T-helper 2 cell treated with Interferon-gamma antibody and Interleukin-4, amounts not matched to agents 5 μg/mL and 100 μg/mL, for 36 hours (primary cell): ENCODE measurements at regions not wholly inside any gene's neighbourhood (a gene's known extent, or its start where the extent isn't known, plus 50 kb on each side); places are given as distances from the start of the nearest gene placed in this dataset.

ENCODE experiments used
- DNase-seq: peaks from one replicate; pipeline ENCODE4 v3.0.0; 2021; ENCODE audit warnings: low spot score
- H3K27ac Mint-ChIP-seq: one replicate; pipeline ENCODE4 v1.8.0; 2021; ENCODE audit warnings: mild to moderate bottlenecking, mixed read lengths
- H3K27me3 Mint-ChIP-seq: one replicate; pipeline ENCODE4 v1.8.0; 2021; ENCODE audit warnings: low read depth, mixed read lengths
- H3K36me3 Mint-ChIP-seq: one replicate; pipeline ENCODE4 v1.8.0; 2021; ENCODE audit warnings: low read depth, mixed read lengths
- H3K4me1 Mint-ChIP-seq: one replicate; pipeline ENCODE4 v1.8.0; 2021; ENCODE audit warnings: low read depth, mixed read lengths
- H3K4me3 Mint-ChIP-seq: one replicate; pipeline ENCODE4 v1.8.0; 2022; ENCODE audit warnings: mild to moderate bottlenecking, moderate library complexity, mixed read lengths
- H3K9me3 Mint-ChIP-seq: one replicate; pipeline ENCODE4 v1.8.0; 2021; ENCODE audit warnings: mixed read lengths

DNA sequence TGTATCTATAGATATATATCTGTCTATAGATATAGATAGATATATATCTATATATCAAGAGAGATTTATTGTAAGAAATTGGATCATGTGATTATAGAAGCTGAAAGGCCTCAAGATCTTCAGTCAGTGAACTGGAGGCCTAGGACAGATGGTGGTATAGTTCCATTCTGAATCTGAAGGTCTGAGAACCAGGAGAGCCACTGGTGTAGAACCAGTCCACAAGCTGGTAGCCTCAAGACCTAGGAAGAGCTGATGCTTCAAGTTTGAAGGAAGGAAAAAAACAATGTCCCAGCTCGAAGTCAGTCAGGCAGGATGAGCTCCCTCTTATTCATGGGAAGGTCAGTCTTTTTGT lies 213.2 kb upstream of the JUN start:
- no peak for DNase-seq
- H3K27ac Mint-ChIP-seq: peak overlapping the region; percentile 71
- peaks cover 3% of the 10 kb centered on the region for H3K27me3 Mint-ChIP-seq
- no peaks in the 10 kb centered on the region for H3K9me3 Mint-ChIP-seq
- no peak overlapping the region for H3K4me3 Mint-ChIP-seq
- no peaks in the 10 kb centered on the region for H3K36me3 Mint-ChIP-seq
- H3K4me1 Mint-ChIP-seq: peaks cover 27% of the 10 kb centered on the region

DNA sequence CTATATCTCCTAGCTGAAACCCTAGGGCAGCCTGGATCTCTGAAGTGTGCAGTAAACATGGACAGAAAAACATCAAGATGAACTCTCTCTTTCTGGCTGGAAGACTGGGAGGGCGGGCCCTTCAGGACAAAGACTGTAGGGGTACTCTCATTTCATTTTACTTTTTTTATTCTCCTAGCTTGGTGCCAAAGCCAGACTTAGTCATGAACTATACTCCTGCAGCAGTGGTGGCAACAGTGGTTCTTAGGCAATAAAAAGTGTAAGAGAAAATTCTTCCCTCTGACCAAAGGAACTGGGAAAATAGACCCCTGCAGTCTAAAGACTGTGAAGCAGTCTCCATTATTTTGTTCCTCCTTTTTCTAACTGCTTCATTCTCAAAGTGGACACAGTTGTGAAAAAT lies 213.8 kb upstream of the JUN start:
- DNase-seq: no peak
- H3K27me3 Mint-ChIP-seq: peaks cover 3% of the 10 kb centered on the region
- H3K36me3 Mint-ChIP-seq: no peaks in the 10 kb centered on the region
- peaks cover 27% of the 10 kb centered on the region for H3K4me1 Mint-ChIP-seq
- no peaks in the 10 kb centered on the region for H3K9me3 Mint-ChIP-seq
- no peak overlapping the region for H3K4me3 Mint-ChIP-seq
- peak overlapping the region; percentile 19 for H3K27ac Mint-ChIP-seq

DNA sequence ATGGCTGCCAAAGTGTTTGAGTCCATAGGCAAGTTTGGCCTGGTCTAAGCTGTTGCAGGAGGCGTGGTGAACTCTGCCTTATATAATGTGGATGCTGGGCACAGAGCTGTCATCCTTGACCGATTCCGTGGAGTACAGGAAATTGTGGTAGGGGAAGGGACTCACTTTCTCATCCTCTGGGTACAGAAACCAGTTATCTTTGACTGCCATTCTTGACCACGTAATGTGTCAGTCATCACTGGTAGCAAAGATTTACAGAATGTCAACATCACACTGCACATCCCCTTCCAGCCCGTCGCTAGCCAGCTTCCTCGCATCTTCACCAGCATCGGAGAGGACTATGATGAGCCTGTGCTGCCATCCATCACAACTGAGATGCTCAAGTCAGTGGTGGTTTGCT lies 215.8 kb upstream of the JUN start:
- DNase-seq: no peak
- H3K27me3 Mint-ChIP-seq: no peaks in the 10 kb centered on the region
- H3K9me3 Mint-ChIP-seq: no peaks in the 10 kb centered on the region
- peaks cover 28% of the 10 kb centered on the region for H3K4me1 Mint-ChIP-seq
- no peak overlapping the region for H3K27ac Mint-ChIP-seq
- no peaks in the 10 kb centered on the region for H3K36me3 Mint-ChIP-seq
- H3K4me3 Mint-ChIP-seq: no peak overlapping the region

DNA sequence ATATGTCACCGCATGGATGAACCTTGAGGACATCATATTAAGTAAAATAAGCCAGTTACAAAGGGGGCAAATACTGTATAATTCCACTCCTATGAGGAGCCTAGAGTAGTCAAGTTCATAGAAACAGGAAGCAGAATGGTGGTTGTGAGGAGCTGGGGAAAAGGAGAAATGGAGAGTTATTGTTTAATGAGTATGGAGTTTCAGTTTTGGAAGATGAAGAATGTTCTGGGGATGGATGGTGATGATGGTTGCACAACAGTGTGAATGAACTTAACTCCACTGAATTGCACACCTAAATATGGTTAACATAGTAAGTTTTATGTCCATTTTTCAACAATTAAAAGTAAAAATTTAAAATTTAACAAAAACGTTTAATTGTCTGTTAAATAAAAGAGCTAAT lies 220.9 kb upstream of the JUN start:
- Mint-ChIP-seq H3K9me3 (peaks cover 4% of the 10 kb centered on the region), H3K4me3 (peak overlapping the region; percentile 35), H3K27me3 (no peaks in the 10 kb centered on the region), H3K36me3 (peaks cover 1% of the 10 kb centered on the region), H3K27ac (peak overlapping the region; percentile 68), H3K4me1 (peaks cover 34% of the 10 kb centered on the region)
- DNase-seq: no peak

DNA sequence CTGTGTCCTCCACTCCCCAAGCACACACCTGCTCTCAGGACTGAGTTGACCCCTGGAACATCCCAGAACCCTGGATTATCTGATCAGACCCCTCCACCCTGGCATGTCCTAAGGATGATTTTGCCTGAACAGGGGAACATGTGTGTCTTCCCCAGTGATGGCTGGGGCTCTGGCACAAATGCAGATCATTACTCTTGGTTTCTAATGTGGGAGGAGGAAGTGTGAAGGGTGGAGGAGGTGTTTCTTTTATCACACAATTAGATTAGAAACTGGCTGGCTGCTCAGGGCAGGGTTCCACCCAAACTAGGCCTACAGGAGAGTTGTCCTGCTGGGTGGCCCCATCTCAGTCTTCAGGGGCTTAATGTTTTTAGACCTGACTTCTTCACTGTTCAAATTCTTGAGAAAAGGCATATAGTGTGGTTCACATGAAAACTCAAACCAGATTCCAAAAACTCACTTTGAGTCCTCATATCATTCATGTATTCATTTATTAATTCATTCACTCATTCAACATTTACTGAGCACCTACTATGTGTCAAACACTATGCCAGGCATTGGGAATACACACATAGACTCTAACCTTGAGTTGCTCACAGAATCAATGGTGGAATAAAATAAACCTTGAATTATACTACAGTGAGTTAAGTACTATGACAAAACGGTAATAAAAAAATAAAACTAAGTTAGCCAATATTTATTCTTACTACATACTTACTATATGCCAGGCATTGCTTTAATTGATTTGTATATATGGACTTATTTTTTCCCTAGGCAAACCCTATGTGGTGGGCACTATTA lies 221.8 kb upstream of the JUN start:
- H3K36me3 Mint-ChIP-seq: peaks cover 1% of the 10 kb centered on the region
- peaks cover 33% of the 10 kb centered on the region for H3K4me1 Mint-ChIP-seq
- DNase-seq: peak; percentile 25
- H3K27ac Mint-ChIP-seq: peak overlapping the region; percentile 68
- no peaks in the 10 kb centered on the region for H3K27me3 Mint-ChIP-seq
- H3K4me3 Mint-ChIP-seq: peak overlapping the region; percentile 35
- H3K9me3 Mint-ChIP-seq: peaks cover 4% of the 10 kb centered on the region

DNA sequence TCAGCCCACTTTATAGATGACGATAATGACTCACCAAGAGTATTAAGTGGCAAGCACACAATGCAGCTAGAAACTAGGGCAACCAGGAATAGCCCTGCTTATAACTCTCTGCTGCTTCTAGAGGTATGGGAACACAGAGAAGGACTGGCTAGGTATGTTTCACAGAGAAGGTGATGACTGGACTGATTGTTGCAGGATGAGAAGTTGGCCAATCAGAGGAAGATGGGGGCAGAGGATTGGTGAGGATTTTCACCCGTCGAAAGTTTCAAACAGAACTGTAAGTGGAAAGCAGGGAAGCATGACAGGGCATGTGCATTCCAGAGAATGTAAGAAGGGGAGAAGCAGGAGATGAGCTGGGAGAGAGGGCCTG lies 222.4 kb upstream of the JUN start:
- peaks cover 34% of the 10 kb centered on the region for H3K4me1 Mint-ChIP-seq
- H3K4me3 Mint-ChIP-seq: no peak overlapping the region
- H3K27me3 Mint-ChIP-seq: peaks cover under 1% of the 10 kb centered on the region
- peaks cover 4% of the 10 kb centered on the region for H3K9me3 Mint-ChIP-seq
- DNase-seq: no peak
- peaks cover 1% of the 10 kb centered on the region for H3K36me3 Mint-ChIP-seq
- H3K27ac Mint-ChIP-seq: peak overlapping the region; percentile 16

DNA sequence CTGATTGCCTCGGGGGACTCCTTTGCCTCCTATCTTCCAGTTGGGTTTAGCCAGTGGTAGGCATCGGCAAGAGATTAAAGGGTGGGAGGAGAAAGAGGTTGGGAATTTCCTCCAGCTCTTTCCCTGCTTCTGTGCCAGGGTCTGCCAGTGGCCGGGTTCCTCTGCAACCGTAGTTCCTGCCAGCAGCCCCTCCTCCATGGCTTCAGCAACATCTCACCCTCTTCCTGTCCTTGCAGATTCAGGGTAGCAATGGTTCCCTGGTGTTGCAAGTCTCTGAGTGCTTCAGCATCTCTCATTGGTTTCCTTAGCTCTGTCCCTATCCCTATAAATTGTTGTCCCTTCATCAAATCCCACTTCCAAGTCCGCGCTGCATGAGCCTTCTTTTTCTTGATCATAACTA lies 223.1 kb upstream of the JUN start:
- Mint-ChIP-seq H3K4me3 (peak overlapping the region; percentile 38), H3K4me1 (peaks cover 36% of the 10 kb centered on the region), H3K27me3 (peaks cover 2% of the 10 kb centered on the region), H3K36me3 (peaks cover 1% of the 10 kb centered on the region), H3K27ac (no peak overlapping the region), H3K9me3 (peaks cover 4% of the 10 kb centered on the region)
- DNase-seq: no peak

DNA sequence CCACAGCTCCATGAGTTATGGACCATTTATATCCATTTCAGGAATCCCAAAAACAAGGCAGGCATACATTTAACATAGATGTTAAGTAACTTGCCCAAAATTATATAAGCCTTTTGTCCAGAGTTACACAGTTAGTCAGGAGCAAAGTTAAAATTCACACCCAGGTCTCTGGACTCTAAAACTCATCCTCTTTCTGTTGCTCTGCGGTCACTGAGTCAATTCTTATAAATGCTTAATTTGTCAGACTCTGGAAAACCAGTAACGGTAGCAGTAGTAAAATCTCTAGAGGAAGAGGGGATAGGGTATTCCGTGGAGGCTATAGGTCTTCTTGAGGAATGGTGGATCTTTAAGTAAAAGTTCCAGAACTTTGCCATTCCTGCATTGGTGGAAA lies 223.6 kb upstream of the JUN start:
- no peak for DNase-seq
- Mint-ChIP-seq H3K27me3 (peaks cover 2% of the 10 kb centered on the region), H3K4me1 (peaks cover 36% of the 10 kb centered on the region), H3K4me3 (peak overlapping the region; percentile 38), H3K9me3 (peaks cover 4% of the 10 kb centered on the region), H3K27ac (no peak overlapping the region), H3K36me3 (peaks cover 1% of the 10 kb centered on the region)

DNA sequence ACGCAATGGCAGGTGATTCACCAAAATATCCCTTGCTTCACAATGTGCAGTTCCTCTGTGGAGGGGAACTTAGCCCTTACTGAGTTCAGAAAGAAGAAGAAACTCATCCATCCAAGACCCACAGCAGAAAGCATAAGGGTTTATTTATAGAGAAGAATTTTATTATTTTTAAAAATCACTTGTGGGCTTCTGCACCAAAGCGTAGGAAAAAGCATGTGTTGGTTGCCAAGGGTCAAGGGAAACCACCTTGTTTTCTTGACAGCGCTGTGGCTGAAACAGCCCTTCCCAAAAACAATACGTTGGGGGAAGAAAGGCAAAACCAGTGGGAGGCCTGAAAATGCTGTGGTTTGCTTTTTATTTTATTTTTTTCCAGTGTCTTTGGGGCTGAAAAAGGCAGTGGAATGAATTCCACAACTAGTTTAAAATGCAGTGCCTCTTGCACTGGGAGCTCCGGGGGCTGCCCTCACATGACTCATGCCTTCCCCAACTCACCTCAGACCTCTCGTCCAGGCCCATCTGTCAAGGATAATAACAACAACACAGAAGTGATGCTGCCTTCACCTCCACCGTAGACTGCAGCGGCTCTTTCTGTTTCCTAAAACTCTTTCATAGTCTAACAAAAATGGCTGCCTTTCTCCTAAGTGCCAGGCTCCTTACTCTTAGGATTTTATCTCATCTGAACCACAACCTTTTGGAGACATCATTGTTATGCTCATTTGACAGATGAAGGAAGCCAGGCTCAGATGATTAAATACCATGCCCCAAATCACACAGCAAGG lies 224.2 kb upstream of the JUN start:
- H3K4me1 Mint-ChIP-seq: peaks cover 40% of the 10 kb centered on the region
- H3K27ac Mint-ChIP-seq: peak overlapping the region; percentile 75
- peaks cover 1% of the 10 kb centered on the region for H3K36me3 Mint-ChIP-seq
- peaks cover 2% of the 10 kb centered on the region for H3K27me3 Mint-ChIP-seq
- peak; percentile 63 for DNase-seq
- H3K4me3 Mint-ChIP-seq: no peak overlapping the region
- H3K9me3 Mint-ChIP-seq: peaks cover 4% of the 10 kb centered on the region

DNA sequence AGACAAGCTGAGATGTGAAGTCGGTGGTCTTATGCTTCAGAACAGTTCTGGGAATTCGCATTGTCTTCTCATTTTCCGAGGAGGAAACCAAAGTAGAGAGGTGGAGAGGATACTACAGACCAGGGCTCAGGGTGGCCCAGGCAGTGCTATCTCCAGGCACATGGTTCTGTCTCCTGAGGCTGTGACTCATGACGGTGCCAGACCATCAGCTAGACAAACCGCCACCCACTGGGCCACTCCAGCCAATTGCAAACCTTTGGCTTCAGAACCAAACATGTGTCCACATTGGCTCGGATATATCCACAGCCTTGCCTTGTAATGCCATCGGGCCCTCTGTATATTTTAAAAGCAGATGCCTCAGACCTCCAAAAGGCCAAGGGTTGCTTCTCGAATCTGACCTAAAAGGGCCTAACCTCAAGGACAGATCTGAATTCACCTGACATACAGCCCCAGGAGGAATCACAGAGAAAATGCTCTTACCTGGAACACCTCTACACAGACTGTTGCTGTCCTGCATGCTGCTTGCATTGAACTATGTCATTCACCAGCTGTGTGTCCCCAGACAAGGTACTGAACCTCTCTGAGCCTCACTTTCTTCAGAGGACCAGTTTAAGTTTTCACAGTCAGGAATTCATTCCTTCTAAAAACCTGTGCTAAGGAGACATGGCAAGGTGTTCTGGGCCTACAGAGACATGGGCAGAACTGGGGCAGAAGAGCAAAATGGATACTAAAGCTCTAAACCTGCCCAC lies 224.9 kb upstream of the JUN start:
- Mint-ChIP-seq H3K27ac (peak overlapping the region; percentile 75), H3K27me3 (peaks cover 2% of the 10 kb centered on the region), H3K36me3 (peaks cover 1% of the 10 kb centered on the region), H3K4me1 (peaks cover 41% of the 10 kb centered on the region), H3K4me3 (no peak overlapping the region), H3K9me3 (peaks cover 4% of the 10 kb centered on the region)
- DNase-seq: no peak

DNA sequence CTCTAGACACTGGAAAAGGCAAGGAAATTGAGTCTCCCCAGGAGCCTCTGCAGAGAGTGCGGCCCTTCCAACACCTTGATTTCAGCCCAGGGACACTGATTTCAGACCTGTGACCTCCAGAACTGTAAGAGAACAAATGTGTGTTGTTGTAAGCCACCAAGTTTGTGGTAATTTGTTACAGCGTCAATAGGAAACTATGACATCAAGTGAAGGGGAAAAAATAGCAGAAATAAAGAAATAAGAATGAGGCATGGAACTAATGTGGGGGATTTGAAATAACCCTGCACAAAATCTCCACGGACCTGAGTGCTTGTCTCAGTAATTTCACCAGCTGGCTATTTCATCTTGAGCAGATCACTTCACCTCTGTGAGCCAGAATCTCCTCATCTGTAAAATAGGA lies 227.8 kb upstream of the JUN start:
- Mint-ChIP-seq H3K27ac (no peak overlapping the region), H3K27me3 (peaks cover 2% of the 10 kb centered on the region), H3K4me1 (peaks cover 37% of the 10 kb centered on the region)

DNA sequence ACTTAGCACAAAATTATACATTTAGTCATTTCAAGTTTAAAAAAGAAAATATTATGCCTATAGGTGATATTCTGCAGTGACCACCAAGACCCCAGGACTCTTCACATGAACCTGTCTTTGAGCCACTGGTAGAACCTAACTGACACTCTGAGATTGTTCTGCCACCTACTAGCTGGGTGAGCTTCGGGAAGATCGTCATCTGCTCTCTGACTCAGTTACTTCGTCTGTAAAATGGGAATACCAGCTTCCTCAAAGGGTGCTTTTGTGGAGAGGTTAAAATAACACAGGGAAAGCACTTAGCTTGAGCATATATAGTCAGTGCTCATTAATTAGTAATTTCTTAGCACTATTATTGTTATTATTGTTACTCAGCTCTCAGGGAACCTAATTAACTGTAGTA lies 228.5 kb upstream of the JUN start:
- no peak overlapping the region for H3K27ac Mint-ChIP-seq
- no peak overlapping the region for H3K4me3 Mint-ChIP-seq
- peaks cover 33% of the 10 kb centered on the region for H3K4me1 Mint-ChIP-seq
- no peaks in the 10 kb centered on the region for H3K36me3 Mint-ChIP-seq
- peaks cover 2% of the 10 kb centered on the region for H3K27me3 Mint-ChIP-seq
- H3K9me3 Mint-ChIP-seq: no peaks in the 10 kb centered on the region
- no peak for DNase-seq

More for the DNA sequence above, 227.8 kb upstream of the JUN start:
- no peak for DNase-seq
- Mint-ChIP-seq H3K4me3 (no peak overlapping the region), H3K36me3 (peaks cover 1% of the 10 kb centered on the region), H3K9me3 (peaks cover 4% of the 10 kb centered on the region)

DNA sequence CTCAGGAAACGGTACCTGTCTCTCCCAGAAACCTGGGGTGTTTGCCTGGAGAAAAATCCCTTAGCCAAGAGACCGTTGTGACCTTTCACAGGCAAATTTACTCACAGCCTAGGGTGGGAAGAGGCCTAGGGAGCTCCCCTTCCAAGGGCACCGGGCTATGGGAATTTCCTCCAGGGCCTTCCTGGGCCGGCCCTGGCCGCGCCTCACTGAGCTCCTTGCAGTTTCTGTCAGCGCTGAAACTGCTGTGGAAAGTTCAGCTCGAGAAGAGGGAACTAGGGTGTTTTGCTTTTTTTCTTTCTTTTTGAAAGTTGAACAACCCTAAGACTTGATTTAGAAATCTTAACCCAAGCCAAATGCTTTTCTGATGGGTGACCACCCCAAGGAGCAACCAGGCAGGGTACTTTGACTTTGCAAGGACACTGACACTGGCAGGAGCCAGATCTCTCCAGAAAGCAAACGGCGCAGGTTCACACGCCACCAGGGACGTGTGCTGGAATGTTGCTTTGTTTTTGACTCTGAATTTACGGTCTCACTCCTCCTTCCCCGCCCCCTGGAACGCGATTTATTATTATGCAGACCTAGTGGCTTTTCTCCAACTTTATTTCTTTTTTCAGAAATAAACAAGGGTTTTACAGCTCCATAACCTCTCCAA lies 229.6 kb upstream of the JUN start:
- no peak for DNase-seq
- Mint-ChIP-seq H3K27ac (no peak overlapping the region), H3K4me3 (no peak overlapping the region), H3K27me3 (peaks cover 2% of the 10 kb centered on the region), H3K36me3 (peaks cover under 1% of the 10 kb centered on the region), H3K9me3 (peaks cover under 1% of the 10 kb centered on the region), H3K4me1 (peaks cover 29% of the 10 kb centered on the region)

DNA sequence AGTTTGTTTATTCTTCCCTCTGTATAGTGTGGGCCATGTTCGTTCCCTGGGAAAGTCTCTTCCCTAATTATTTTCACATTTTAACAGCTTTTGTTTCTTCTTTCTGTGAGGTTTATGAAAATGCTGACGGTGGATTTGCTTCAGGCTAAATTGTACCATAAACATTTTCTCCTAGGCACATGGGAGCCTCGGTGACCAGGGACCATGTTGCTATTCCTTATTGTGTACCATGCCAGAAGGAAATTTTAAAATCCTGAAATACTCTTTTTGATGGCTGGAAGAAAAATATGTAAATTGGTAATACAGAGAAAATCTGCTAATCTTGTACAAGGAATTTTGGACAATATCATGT lies 230.1 kb upstream of the JUN start:
- Mint-ChIP-seq H3K4me3 (no peak overlapping the region), H3K27me3 (peaks cover 2% of the 10 kb centered on the region), H3K9me3 (peaks cover 4% of the 10 kb centered on the region), H3K4me1 (peaks cover 29% of the 10 kb centered on the region), H3K27ac (no peak overlapping the region), H3K36me3 (peaks cover 3% of the 10 kb centered on the region)
- DNase-seq: no peak
